ENCODE measurements at regions not wholly inside any gene's neighbourhood (a gene's known extent, or its start where the extent isn't known, plus 50 kb on each side); places are given as distances from the start of the nearest gene placed in this dataset.

- H3K27me3 Mint-ChIP-seq (ENCODE audit: insufficient read depth, low read depth, poor library complexity) = peaks cover 3% of the 10 kb centered on the region
- H3K27ac Mint-ChIP-seq = no peak overlapping the region
- Histone ChIP-seq H3K79me2 (replicated peaks; ENCODE audit: insufficient read depth) (no peaks in the 10 kb centered on the region), H3K27ac (ENCODE audit: low read depth) (no peak overlapping the region), H3K4me1 (ENCODE audit: insufficient read depth) (no peaks in the 10 kb centered on the region; the same call in 1 of the 2 replicates), H3F3A (replicated peaks; ENCODE audit: low read depth) (no peaks in the 10 kb centered on the region), H3K9me2 (ENCODE audit: insufficient read depth) (no peaks in the 10 kb centered on the region), H4K20me1 (replicated peaks; ENCODE audit: insufficient read depth) (no peaks in the 10 kb centered on the region), H3K36me3 (ENCODE audit: insufficient read depth) (no peaks in the 10 kb centered on the region), H3K27me3 (ENCODE audit: insufficient read depth) (no peaks in the 10 kb centered on the region), H2AFZ (no peak overlapping the region), H3K4me3 (no peak overlapping the region), H3K4me2 (no peak overlapping the region)
- ATAC-seq (no peak), DNase-seq (ENCODE audit: low spot score) (no peak)
- H3K36me3 Mint-ChIP-seq (ENCODE audit: low read depth) = no peaks in the 10 kb centered on the region
- no peak for TF ChIP-seq EZH2phosphoT487 (IDR thresholded peaks at IDR 0.05; ENCODE audit: unreplicated experiment)
- TF ChIP-seq ZNF331 (CRISPR knock-in tag; IDR thresholded peaks at IDR 0.05; ENCODE audit: low read depth) = no peak
- TF ChIP-seq, protein P1, sequence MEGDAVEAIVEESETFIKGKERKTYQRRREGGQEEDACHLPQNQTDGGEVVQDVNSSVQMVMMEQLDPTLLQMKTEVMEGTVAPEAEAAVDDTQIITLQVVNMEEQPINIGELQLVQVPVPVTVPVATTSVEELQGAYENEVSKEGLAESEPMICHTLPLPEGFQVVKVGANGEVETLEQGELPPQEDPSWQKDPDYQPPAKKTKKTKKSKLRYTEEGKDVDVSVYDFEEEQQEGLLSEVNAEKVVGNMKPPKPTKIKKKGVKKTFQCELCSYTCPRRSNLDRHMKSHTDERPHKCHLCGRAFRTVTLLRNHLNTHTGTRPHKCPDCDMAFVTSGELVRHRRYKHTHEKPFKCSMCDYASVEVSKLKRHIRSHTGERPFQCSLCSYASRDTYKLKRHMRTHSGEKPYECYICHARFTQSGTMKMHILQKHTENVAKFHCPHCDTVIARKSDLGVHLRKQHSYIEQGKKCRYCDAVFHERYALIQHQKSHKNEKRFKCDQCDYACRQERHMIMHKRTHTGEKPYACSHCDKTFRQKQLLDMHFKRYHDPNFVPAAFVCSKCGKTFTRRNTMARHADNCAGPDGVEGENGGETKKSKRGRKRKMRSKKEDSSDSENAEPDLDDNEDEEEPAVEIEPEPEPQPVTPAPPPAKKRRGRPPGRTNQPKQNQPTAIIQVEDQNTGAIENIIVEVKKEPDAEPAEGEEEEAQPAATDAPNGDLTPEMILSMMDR (conservative IDR thresholded peaks at IDR 0.05; ENCODE audit: low read depth in 2 of 2) = no peak
- no peak for TF ChIP-seq REST (IDR thresholded peaks at IDR 0.05; ENCODE audit: unreplicated experiment)
- no peak for TF ChIP-seq ZNF114 (CRISPR knock-in tag; IDR thresholded peaks at IDR 0.05)
- TF ChIP-seq STAT1 (IDR thresholded peaks at IDR 0.05; ENCODE audit: unreplicated experiment) = no peak
- TF ChIP-seq, protein P2, sequence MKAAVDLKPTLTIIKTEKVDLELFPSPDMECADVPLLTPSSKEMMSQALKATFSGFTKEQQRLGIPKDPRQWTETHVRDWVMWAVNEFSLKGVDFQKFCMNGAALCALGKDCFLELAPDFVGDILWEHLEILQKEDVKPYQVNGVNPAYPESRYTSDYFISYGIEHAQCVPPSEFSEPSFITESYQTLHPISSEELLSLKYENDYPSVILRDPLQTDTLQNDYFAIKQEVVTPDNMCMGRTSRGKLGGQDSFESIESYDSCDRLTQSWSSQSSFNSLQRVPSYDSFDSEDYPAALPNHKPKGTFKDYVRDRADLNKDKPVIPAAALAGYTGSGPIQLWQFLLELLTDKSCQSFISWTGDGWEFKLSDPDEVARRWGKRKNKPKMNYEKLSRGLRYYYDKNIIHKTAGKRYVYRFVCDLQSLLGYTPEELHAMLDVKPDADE (IDR thresholded peaks at IDR 0.05) = no peak
- no peak for TF ChIP-seq CREB1 (CRISPR knock-in tag; IDR thresholded peaks at IDR 0.05; ENCODE audit: low read depth)
- no peak for TF ChIP-seq NANOG (IDR thresholded peaks at IDR 0.05; ENCODE audit: borderline replicate concordance)
- no peak for TF ChIP-seq JUNB (IDR thresholded peaks at IDR 0.05; ENCODE audit: unreplicated experiment)
- no peak for TF ChIP-seq ZNF462 (CRISPR knock-in tag; IDR thresholded peaks at IDR 0.05)
- no peak for TF ChIP-seq EZH2 (IDR thresholded peaks at IDR 0.05; ENCODE audit: low read depth, unreplicated experiment)
- no peak for TF ChIP-seq POLR2AphosphoS5 (IDR thresholded peaks at IDR 0.05; ENCODE audit: low read depth)
- H3K9me3 Mint-ChIP-seq = peaks cover 9% of the 10 kb centered on the region; the same call in 2 of the 3 replicates
- peaks cover 3% of the 10 kb centered on the region; the same call in 2 of the 3 replicates for H3K4me1 Mint-ChIP-seq
- no peak overlapping the region for H3K4me3 Mint-ChIP-seq
Measured at GRCh38 chr3:72155391-72156064, 370.6 kb upstream of the PROK2 start.
